NCI-H2029 (cell line): ENCODE measurements at regions not wholly inside any gene's neighbourhood (a gene's known extent, or its start where the extent isn't known, plus 50 kb on each side); places are given as distances from the start of the nearest gene placed in this dataset.
"Not testable (repeated sequence)": the region's sequence is repeated elsewhere in the genome, so short reads cannot be mapped to it uniquely, and the experiment has no call there.

Source experiments
- DNase-seq: peaks from one replicate; lab custom pipeline; 2025; lab: John Stamatoyannopoulos, UW

- DNase-seq: no peak
Observed at GRCh38 chr9:85487872-85488271, 253.9 kb downstream of the AGTPBP1 start.

- DNase-seq: no peak
Observed at GRCh38 chr9:85484235-85484634, 257.5 kb downstream of the AGTPBP1 start.

- no peak for DNase-seq
Observed at GRCh38 chr9:85483208-85483607, 258.5 kb downstream of the AGTPBP1 start.

- no peak for DNase-seq
Observed at GRCh38 chr9:85479305-85479704, 262.4 kb downstream of the AGTPBP1 start.

- DNase-seq: no peak
Observed at GRCh38 chr9:85478847-85479246, 262.9 kb downstream of the AGTPBP1 start.

GRCh38 chr9:85474896-85475295 is 266.9 kb downstream of the AGTPBP1 start:
- DNase-seq: not testable (repeated sequence)

GRCh38 chr9:85471791-85472190 is 270.0 kb downstream of the AGTPBP1 start:
- DNase-seq: no peak

GRCh38 chr9:85469041-85469440 is 272.7 kb downstream of the AGTPBP1 start:
- no peak for DNase-seq

GRCh38 chr9:85466834-85467233 is 274.9 kb downstream of the AGTPBP1 start:
- DNase-seq: no peak

GRCh38 chr9:85458114-85458864 is 283.5 kb downstream of the AGTPBP1 start:
- DNase-seq: not testable (repeated sequence)

GRCh38 chr9:85453850-85454249 is 287.9 kb downstream of the AGTPBP1 start:
- DNase-seq: no peak

GRCh38 chr9:85452841-85453240 is 288.9 kb downstream of the AGTPBP1 start:
- DNase-seq: no peak

GRCh38 chr9:85451680-85452079 is 290.1 kb downstream of the AGTPBP1 start:
- no peak for DNase-seq

- no peak for DNase-seq
Observed at GRCh38 chr9:85445887-85446286, 295.9 kb downstream of the AGTPBP1 start.

GRCh38 chr9:85444243-85444642 is 297.5 kb downstream of the AGTPBP1 start:
- no peak for DNase-seq

GRCh38 chr9:85443190-85443598 is 298.6 kb downstream of the AGTPBP1 start:
- DNase-seq: no peak

GRCh38 chr9:85439791-85440190 is 302.0 kb downstream of the AGTPBP1 start:
- no peak for DNase-seq

- not testable (repeated sequence) for DNase-seq
Observed at GRCh38 chr9:85433956-85434355, 307.8 kb downstream of the AGTPBP1 start.

- peak; percentile 5 for DNase-seq
Observed at GRCh38 chr9:85433551-85433950, 308.2 kb downstream of the AGTPBP1 start.

- DNase-seq: no peak
Observed at GRCh38 chr9:85433046-85433445, 308.7 kb downstream of the AGTPBP1 start.

- no peak for DNase-seq
Observed at GRCh38 chr9:85432599-85432998, 309.2 kb downstream of the AGTPBP1 start.

GRCh38 chr9:85431339-85432102 is 310.2 kb downstream of the AGTPBP1 start:
- DNase-seq: peak; percentile 23

GRCh38 chr9:85430659-85431338 is 311.0 kb downstream of the AGTPBP1 start:
- DNase-seq: peak; percentile 16
